ENCODE measurements at regions not wholly inside any gene's neighbourhood (a gene's known extent, or its start where the extent isn't known, plus 50 kb on each side); places are given as distances from the start of the nearest gene placed in this dataset.
"Not testable (repeated sequence)": the region's sequence is repeated elsewhere in the genome, so short reads cannot be mapped to it uniquely, and the experiment has no call there.

GRCh38 chr9:103068753-103069152 lies 73.6 kb downstream of the CYLC2 start:
- no peak for DNase-seq

GRCh38 chr9:103078581-103078980 lies 83.4 kb downstream of the CYLC2 start:
- DNase-seq: no peak

- DNase-seq: no peak
These were observed 87.4 kb downstream of the CYLC2 start for GRCh38 chr9:103082494-103082893.

- DNase-seq: no peak
These were observed 94.2 kb downstream of the CYLC2 start for GRCh38 chr9:103089357-103089756.

DNA sequence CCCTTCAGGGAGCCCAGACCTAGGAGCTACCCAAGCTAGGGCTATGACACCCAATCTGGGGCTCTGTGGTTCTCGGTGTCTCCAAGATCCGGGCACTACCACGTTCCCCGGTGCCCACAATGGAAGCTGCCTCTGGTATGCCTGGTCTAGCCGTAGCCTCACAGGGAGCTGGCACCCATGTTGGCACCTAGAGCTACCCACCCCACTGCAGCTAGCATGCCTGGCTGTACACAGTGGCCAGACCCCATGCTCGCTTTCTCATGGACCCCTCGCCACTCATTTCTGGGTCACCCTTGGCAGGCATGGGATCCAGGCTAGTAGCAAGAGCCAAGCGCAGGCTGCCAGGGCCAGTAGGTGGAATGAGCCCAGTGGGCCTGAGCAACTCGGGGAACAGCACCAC lies 109.0 kb downstream of the CYLC2 start:
- no peak for DNase-seq

- DNase-seq: no peak
These were observed 121.1 kb downstream of the CYLC2 start for GRCh38 chr9:103116246-103116645.

GRCh38 chr9:103126494-103126893 lies 131.4 kb downstream of the CYLC2 start:
- DNase-seq: no peak

- no peak for DNase-seq
These were observed 144.8 kb downstream of the CYLC2 start for GRCh38 chr9:103139891-103140290.

- no peak for DNase-seq
These were observed 157.3 kb downstream of the CYLC2 start for GRCh38 chr9:103152473-103152872.

GRCh38 chr9:103167530-103167929 lies 172.4 kb downstream of the CYLC2 start:
- no peak for DNase-seq

GRCh38 chr9:103168254-103168653 lies 173.1 kb downstream of the CYLC2 start:
- no peak for DNase-seq

DNA sequence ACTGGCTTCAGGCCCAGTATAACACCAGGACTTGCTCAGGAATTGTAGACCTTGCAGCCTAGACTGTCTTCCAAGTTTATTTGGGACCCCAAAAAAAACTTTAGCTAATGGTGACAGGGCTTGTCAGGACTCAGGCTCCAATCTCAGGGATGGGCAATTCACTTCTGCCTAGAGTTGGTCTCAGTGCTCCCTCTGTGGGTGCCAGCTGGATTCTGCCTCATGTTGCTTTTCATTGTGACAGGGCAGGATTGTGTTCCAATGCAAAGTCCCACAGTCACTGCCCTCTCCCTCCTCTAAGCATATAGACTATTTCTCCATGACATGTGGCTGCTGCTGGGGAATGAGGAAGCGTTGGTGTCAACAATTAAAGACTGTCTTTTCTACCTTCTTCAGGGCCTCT lies 174.7 kb downstream of the CYLC2 start:
- DNase-seq: no peak

DNA sequence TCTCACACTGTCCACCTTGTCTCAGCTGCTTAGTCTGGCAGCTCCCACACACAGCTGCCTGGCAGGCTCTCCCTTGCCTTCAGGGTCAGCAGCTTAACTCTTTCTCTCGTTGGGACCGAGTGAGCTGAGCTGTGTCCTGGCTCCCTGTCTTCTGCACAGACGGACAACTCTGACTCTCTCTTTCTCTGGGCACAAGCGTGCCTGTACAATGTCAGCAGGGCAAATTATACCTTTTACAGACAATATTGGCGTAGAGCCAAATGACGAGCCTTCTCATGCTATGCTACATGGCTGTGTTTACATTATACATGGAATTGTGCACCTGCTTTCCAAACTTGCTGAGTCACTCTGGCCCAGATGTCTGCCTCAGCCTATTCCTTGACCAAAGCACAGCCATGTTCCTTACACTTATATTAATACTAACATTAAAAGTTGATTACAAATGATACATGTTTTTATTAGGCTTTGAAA lies 188.6 kb downstream of the CYLC2 start:
- no peak for DNase-seq

DNA sequence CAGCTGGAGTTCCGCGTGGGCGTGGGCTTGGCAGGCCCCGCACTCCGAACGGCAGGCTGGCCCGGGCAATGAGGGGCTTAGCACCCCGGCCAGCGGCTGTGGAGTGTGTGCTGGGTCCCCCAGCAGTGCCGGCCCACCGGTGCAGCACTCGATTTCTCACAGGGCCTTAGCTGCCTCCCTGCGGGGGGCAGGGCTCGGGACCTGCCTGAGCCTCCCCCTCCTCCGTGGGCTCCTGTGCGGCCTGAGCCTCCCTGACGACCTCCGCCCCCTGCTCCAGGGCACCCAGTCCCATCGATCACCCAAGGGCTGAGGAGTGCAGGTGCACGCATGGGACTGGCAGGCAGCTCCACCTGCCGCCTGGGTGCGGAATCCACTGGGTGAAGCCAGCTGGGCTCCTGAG lies 191.8 kb downstream of the CYLC2 start:
- no peak for DNase-seq

- DNase-seq: no peak
These were observed 193.7 kb downstream of the CYLC2 start for GRCh38 chr9:103188781-103189350.

DNA sequence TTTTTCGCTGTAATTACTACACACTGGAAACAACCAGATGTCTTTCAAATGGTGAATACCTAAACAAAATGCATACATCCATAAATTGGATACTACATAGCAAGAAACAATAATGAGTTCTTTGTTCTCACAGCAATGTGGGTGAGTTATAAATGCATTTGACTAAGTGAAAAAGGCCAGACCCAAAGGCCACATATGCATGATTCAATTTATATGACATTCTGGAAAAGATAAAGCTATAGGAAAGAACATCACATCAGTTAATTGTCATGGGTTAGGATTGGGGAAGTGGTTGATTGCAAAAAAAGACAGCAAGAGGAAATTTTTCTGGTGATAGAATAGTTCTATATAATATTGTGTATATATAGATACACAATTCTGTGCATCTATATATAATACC lies 198.9 kb downstream of the CYLC2 start:
- no peak for DNase-seq

DNA sequence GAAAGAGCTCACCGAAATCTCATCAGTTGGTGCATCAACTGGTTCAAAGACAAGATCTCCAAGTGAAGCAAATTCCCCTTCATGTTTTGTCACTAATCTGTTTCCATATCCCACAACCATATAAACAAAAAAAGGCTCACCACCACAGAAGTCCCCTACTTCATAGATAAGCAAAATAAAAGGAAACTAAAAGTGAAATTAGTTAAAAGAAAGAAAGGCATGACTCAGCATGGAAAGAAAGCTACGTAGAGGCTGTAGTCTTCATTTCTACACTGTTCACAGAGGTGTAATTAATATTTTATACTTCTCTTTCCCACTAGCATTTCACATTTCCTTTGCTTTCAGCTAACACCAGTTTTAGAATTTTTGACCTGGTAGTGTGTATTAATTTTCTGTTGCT lies 208.0 kb downstream of the CYLC2 start:
- DNase-seq: no peak

DNA sequence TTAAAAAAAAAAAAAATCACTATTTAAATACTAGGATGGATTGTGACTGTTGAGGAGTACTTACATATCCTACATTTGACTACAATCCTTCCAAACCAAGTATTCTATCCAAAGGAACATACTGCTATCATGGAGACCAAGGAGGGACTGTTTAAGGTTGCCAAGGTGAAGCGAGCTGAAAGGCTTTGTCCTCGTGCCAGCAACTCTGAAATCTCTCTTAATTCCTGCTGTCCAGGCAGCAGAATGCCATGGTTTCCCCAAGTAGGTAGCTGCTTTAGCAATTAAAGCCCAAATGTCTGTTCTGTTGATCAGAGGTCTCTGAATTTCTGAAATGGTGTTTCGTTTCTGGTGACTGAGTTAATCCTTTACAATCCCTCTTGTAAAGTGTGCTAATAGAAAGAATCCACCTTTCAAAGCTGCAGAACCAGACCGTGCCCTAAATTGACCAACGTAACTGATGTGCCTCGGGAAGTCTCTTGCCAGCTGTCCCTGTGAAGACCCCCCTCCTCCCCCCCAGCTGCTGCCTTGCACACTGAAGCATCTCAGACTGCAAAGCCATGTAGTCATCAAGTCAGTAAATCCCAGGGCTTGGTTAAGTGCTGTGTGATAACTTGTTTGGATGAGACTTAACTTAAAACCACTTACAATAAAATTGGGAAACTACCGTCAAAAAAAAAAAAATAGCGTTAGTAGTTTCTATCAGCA lies 210.9 kb downstream of the CYLC2 start:
- DNase-seq: not testable (repeated sequence)

DNA sequence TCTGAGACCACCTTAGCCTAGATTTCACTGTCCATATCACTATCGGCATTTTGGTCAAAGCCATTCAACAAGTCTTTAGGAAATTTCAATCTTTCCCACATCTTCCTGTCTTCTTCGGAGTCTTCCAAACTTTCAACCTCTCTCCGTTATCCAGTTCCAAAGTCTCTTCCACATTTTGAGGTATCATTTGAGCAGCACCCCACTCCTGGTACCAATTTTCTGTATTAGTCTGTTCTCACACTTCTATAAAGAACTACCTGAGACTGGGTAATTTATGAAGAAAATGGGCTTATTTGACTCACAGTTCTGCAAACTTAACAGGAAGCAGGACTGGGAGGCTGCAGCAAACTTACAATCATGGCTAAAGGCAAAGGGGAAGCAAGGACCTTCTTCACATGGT lies 215.5 kb downstream of the CYLC2 start:
- no peak for DNase-seq

DNA sequence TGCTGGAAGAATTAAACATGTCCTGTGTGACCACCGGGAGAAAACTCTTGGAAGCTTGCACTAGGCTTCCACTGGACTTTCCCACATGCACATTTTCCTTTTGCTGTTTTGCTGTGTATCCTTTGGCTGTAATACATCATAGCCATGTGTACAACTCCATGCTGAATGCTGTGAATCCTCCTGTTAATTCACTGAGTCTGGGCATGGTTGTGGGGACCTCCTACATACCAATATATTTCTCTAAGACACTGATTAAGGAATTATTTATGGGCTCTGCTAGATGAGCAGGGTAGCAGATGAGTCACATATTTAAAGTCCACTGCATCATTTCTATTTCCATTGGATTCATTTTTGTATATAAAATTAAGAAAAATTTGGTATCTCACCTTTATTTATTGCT lies 220.1 kb downstream of the CYLC2 start:
- DNase-seq: no peak

- DNase-seq: no peak
These were observed 230.8 kb downstream of the CYLC2 start for GRCh38 chr9:103225702-103226646.

DNA sequence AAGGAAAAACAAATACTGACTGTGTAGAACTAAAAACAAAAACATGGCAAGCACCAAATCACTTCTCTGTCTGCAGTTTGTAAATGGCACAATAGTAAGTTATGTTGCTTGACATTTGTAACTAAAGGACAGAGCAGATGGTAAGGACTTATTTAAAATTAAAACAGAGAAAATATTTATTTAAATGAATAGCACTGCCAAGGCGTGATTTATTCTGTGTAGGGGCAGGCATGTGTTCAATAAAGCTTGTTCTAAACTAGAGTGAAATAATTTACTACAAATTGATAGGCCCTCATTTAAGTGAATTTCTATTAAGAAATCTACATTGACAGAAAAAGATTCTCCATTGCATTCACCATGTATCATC lies 231.5 kb downstream of the CYLC2 start:
- no peak for DNase-seq

- DNase-seq: not testable (repeated sequence)
These were observed 242.5 kb downstream of the CYLC2 start for GRCh38 chr9:103237571-103238109.

- DNase-seq: no peak
These were observed 246.9 kb downstream of the CYLC2 start for GRCh38 chr9:103242025-103242424.

All from CD4-positive, alpha-beta T cell treated with Interferon alpha-2 for 1 hour (primary cell).